Neural cell (in vitro differentiated cells): ENCODE measurements at regions not wholly inside any gene's neighbourhood (a gene's known extent, or its start where the extent isn't known, plus 50 kb on each side); places are given as distances from the start of the nearest gene placed in this dataset.

Experiments
- POLR2AphosphoS5 ChIP-seq: IDR thresholded peaks from 2 replicates; pipeline ENCODE4 v1.6.1; 2012
- TAF1 ChIP-seq: IDR thresholded peaks from 2 replicates; pipeline ENCODE4 v1.6.1; 2012; ENCODE audit warnings: low read depth
- TF ChIP-seq, protein P1 (sequence below): fragments of 450-650 bp; IDR thresholded peaks from 2 replicates; pipeline ENCODE4 v1.5.1; 2014; ENCODE audit warnings: antibody characterized with exemption, mild to moderate bottlenecking, moderate library complexity; ENCODE audit not compliant: poor library complexity, severe bottlenecking

DNA sequence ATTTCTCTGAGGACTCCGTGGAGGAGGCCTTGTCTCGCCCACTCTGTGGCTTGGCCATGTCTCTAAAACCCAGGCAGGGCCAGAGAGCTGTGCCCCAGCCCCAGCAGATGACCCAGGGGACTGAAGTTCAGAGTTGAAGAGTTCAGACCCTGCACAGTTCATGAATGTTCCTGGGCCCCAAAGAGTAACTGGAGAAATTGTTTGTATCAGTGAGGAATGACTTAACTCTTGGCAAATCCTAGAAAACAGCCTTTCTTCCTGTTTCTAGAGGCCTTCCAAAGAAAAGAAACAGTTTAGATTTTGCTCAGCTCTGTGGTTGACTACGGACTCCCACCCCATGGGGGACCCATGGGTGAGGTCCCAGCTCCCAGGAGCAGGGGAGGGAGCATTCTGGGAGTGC lies 62.1 kb upstream of the EYA2 start:
- TF ChIP-seq, protein P1, sequence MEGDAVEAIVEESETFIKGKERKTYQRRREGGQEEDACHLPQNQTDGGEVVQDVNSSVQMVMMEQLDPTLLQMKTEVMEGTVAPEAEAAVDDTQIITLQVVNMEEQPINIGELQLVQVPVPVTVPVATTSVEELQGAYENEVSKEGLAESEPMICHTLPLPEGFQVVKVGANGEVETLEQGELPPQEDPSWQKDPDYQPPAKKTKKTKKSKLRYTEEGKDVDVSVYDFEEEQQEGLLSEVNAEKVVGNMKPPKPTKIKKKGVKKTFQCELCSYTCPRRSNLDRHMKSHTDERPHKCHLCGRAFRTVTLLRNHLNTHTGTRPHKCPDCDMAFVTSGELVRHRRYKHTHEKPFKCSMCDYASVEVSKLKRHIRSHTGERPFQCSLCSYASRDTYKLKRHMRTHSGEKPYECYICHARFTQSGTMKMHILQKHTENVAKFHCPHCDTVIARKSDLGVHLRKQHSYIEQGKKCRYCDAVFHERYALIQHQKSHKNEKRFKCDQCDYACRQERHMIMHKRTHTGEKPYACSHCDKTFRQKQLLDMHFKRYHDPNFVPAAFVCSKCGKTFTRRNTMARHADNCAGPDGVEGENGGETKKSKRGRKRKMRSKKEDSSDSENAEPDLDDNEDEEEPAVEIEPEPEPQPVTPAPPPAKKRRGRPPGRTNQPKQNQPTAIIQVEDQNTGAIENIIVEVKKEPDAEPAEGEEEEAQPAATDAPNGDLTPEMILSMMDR = no peak
- TF ChIP-seq POLR2AphosphoS5 (no peak), TAF1 (no peak)
